ENCODE measurements at regions not wholly inside any gene's neighbourhood (a gene's known extent, or its start where the extent isn't known, plus 50 kb on each side); places are given as distances from the start of the nearest gene placed in this dataset.

- Histone ChIP-seq H3K36me3 (ENCODE audit: insufficient read depth, low read length) (no peaks in the 10 kb centered on the region), H3K9ac (ENCODE audit: insufficient read length) (no peak overlapping the region), H3K4me3 (no peak overlapping the region), H3K9me3 (ENCODE audit: low read depth, low read length) (no peaks in the 10 kb centered on the region), H3K27ac (no peak overlapping the region)
- DNase-seq (ENCODE audit: low read depth, low spot score) = no peak
- TF ChIP-seq POLR2AphosphoS5 (IDR thresholded peaks at IDR 0.05; ENCODE audit: borderline replicate concordance, low read depth, low read length) = no peak
- TF ChIP-seq FOXP2 (optimal IDR thresholded peaks at IDR 0.05; ENCODE audit: control extremely low read depth, extremely low read length, insufficient read depth) = no peak
- TF ChIP-seq EZH2 (IDR thresholded peaks at IDR 0.05) = no peak
These were observed 559.4 kb upstream of the PCDH20 start for GRCh38 chr13:61975001-61975400.

- no peak for TF ChIP-seq FOXP2 (optimal IDR thresholded peaks at IDR 0.05; ENCODE audit: control extremely low read depth, extremely low read length, insufficient read depth)
- TF ChIP-seq POLR2AphosphoS5 (IDR thresholded peaks at IDR 0.05; ENCODE audit: borderline replicate concordance, low read depth, low read length) = no peak
- no peak for TF ChIP-seq EZH2 (IDR thresholded peaks at IDR 0.05)
- Histone ChIP-seq H3K36me3 (ENCODE audit: insufficient read depth, low read length) (no peaks in the 10 kb centered on the region), H3K4me3 (no peak overlapping the region), H3K9me3 (ENCODE audit: low read depth, low read length) (no peaks in the 10 kb centered on the region), H3K9ac (ENCODE audit: insufficient read length) (no peak overlapping the region), H3K27ac (no peak overlapping the region)
- no peak for DNase-seq (ENCODE audit: low read depth, low spot score)
These were observed 550.1 kb upstream of the PCDH20 start for GRCh38 chr13:61965756-61966155.

GRCh38 chr13:61960981-61961380 lies 545.3 kb upstream of the PCDH20 start:
- Histone ChIP-seq H3K36me3 (ENCODE audit: insufficient read depth, low read length) (no peaks in the 10 kb centered on the region), H3K9me3 (ENCODE audit: low read depth, low read length) (no peaks in the 10 kb centered on the region), H3K9ac (ENCODE audit: insufficient read length) (no peak overlapping the region), H3K27ac (no peak overlapping the region), H3K4me3 (no peak overlapping the region)
- DNase-seq (ENCODE audit: low read depth, low spot score) = no peak
- TF ChIP-seq EZH2 (IDR thresholded peaks at IDR 0.05) (no peak), FOXP2 (optimal IDR thresholded peaks at IDR 0.05; ENCODE audit: control extremely low read depth, extremely low read length, insufficient read depth) (no peak), POLR2AphosphoS5 (IDR thresholded peaks at IDR 0.05; ENCODE audit: borderline replicate concordance, low read depth, low read length) (no peak)

- TF ChIP-seq EZH2 (IDR thresholded peaks at IDR 0.05) (no peak), POLR2AphosphoS5 (IDR thresholded peaks at IDR 0.05; ENCODE audit: borderline replicate concordance, low read depth, low read length) (no peak), FOXP2 (optimal IDR thresholded peaks at IDR 0.05; ENCODE audit: control extremely low read depth, extremely low read length, insufficient read depth) (no peak)
These were observed 538.4 kb upstream of the PCDH20 start for GRCh38 chr13:61954092-61954491.

GRCh38 chr13:61950828-61951227 lies 535.2 kb upstream of the PCDH20 start:
- no peak overlapping the region for H3K4me3 ChIP-seq
- no peak overlapping the region for H3K9ac ChIP-seq (ENCODE audit: insufficient read length)
- H3K9me3 ChIP-seq (ENCODE audit: low read depth, low read length) = no peaks in the 10 kb centered on the region
- TF ChIP-seq POLR2AphosphoS5 (IDR thresholded peaks at IDR 0.05; ENCODE audit: borderline replicate concordance, low read depth, low read length) (no peak), EZH2 (IDR thresholded peaks at IDR 0.05) (no peak), FOXP2 (optimal IDR thresholded peaks at IDR 0.05; ENCODE audit: control extremely low read depth, extremely low read length, insufficient read depth) (no peak)
- H3K27ac ChIP-seq = no peak overlapping the region
- DNase-seq (ENCODE audit: low read depth, low spot score) = no peak
- no peaks in the 10 kb centered on the region for H3K36me3 ChIP-seq (ENCODE audit: insufficient read depth, low read length)

More at GRCh38 chr13:61954092-61954491, 538.4 kb upstream of the PCDH20 start:
- no peak overlapping the region for H3K4me3 ChIP-seq
- no peak overlapping the region for H3K9ac ChIP-seq (ENCODE audit: insufficient read length)
- peak; percentile 72 for DNase-seq (ENCODE audit: low read depth, low spot score)
- no peaks in the 10 kb centered on the region for H3K9me3 ChIP-seq (ENCODE audit: low read depth, low read length)
- H3K36me3 ChIP-seq (ENCODE audit: insufficient read depth, low read length) = no peaks in the 10 kb centered on the region
- H3K27ac ChIP-seq = no peak overlapping the region

- TF ChIP-seq EZH2 (IDR thresholded peaks at IDR 0.05) = no peak
- TF ChIP-seq POLR2AphosphoS5 (IDR thresholded peaks at IDR 0.05; ENCODE audit: borderline replicate concordance, low read depth, low read length) = no peak
- no peak for TF ChIP-seq FOXP2 (optimal IDR thresholded peaks at IDR 0.05; ENCODE audit: control extremely low read depth, extremely low read length, insufficient read depth)
- no peaks in the 10 kb centered on the region for H3K9me3 ChIP-seq (ENCODE audit: low read depth, low read length)
- no peak overlapping the region for H3K27ac ChIP-seq
- H3K9ac ChIP-seq (ENCODE audit: insufficient read length) = no peak overlapping the region
- no peaks in the 10 kb centered on the region for H3K36me3 ChIP-seq (ENCODE audit: insufficient read depth, low read length)
- DNase-seq (ENCODE audit: low read depth, low spot score) = no peak
- H3K4me3 ChIP-seq = no peak overlapping the region
These were observed 528.8 kb upstream of the PCDH20 start for GRCh38 chr13:61944329-61944929.

- Histone ChIP-seq H3K9ac (ENCODE audit: insufficient read length) (no peak overlapping the region), H3K36me3 (ENCODE audit: insufficient read depth, low read length) (no peaks in the 10 kb centered on the region), H3K4me3 (no peak overlapping the region), H3K27ac (no peak overlapping the region), H3K9me3 (ENCODE audit: low read depth, low read length) (no peaks in the 10 kb centered on the region)
- TF ChIP-seq EZH2 (IDR thresholded peaks at IDR 0.05) (no peak), POLR2AphosphoS5 (IDR thresholded peaks at IDR 0.05; ENCODE audit: borderline replicate concordance, low read depth, low read length) (no peak), FOXP2 (optimal IDR thresholded peaks at IDR 0.05; ENCODE audit: control extremely low read depth, extremely low read length, insufficient read depth) (no peak)
- DNase-seq (ENCODE audit: low read depth, low spot score) = no peak
These were observed 520.1 kb upstream of the PCDH20 start for GRCh38 chr13:61935710-61936109.

- H3K27ac ChIP-seq = peak overlapping the region; percentile 73
- peak; percentile 55 for DNase-seq (ENCODE audit: low read depth, low spot score)
- peaks cover 4% of the 10 kb centered on the region; the same call in 1 of the 2 replicates for H3K9me3 ChIP-seq (ENCODE audit: low read depth, low read length)
- H3K4me3 ChIP-seq = peak overlapping the region; percentile 34
- TF ChIP-seq EZH2 (IDR thresholded peaks at IDR 0.05) = no peak
- peak; percentile 25; the same call in 1 of the 2 replicates for TF ChIP-seq POLR2AphosphoS5 (IDR thresholded peaks at IDR 0.05; ENCODE audit: borderline replicate concordance, low read depth, low read length)
- no peak for TF ChIP-seq FOXP2 (optimal IDR thresholded peaks at IDR 0.05; ENCODE audit: control extremely low read depth, extremely low read length, insufficient read depth)
- no peak overlapping the region for H3K9ac ChIP-seq (ENCODE audit: insufficient read length)
- H3K36me3 ChIP-seq (ENCODE audit: insufficient read depth, low read length) = no peaks in the 10 kb centered on the region
These were observed 512.0 kb upstream of the PCDH20 start for GRCh38 chr13:61927648-61928047.

- DNase-seq (ENCODE audit: low read depth, low spot score) = no peak
- Histone ChIP-seq H3K27ac (no peak overlapping the region), H3K4me3 (no peak overlapping the region), H3K9ac (ENCODE audit: insufficient read length) (no peak overlapping the region), H3K9me3 (ENCODE audit: low read depth, low read length) (no peaks in the 10 kb centered on the region), H3K36me3 (ENCODE audit: insufficient read depth, low read length) (no peaks in the 10 kb centered on the region)
- TF ChIP-seq EZH2 (IDR thresholded peaks at IDR 0.05) (no peak), FOXP2 (optimal IDR thresholded peaks at IDR 0.05; ENCODE audit: control extremely low read depth, extremely low read length, insufficient read depth) (no peak), POLR2AphosphoS5 (IDR thresholded peaks at IDR 0.05; ENCODE audit: borderline replicate concordance, low read depth, low read length) (no peak)
These were observed 503.2 kb upstream of the PCDH20 start for GRCh38 chr13:61918841-61919240.
